ENCODE measurements at regions not wholly inside any gene's neighbourhood (a gene's known extent, or its start where the extent isn't known, plus 50 kb on each side); places are given as distances from the start of the nearest gene placed in this dataset.

DNA sequence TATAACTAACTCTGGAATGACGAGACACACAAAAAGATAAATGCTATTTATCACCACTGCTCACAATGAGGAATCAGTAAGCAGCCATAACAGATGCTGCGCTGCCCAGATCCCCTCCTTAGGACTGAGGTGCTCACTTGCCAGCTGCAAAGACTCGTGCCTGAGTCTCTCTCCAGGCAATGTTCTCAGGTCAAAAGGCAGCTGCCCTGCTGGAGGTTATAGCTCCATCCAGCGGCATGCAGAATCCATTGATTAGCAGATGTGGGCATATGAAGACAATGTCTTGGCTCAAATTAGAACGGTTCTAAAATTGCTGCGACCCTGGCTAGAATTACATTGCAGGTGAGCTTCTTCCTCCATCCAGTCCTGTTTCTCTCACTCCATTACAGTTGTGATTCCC, 328.2 kb upstream of the CHRM3 start:
- no peak for TF ChIP-seq EZH2phosphoT487 (IDR thresholded peaks at IDR 0.05; ENCODE audit: borderline replicate concordance, low read depth, low read length)
- TF ChIP-seq, protein P1, sequence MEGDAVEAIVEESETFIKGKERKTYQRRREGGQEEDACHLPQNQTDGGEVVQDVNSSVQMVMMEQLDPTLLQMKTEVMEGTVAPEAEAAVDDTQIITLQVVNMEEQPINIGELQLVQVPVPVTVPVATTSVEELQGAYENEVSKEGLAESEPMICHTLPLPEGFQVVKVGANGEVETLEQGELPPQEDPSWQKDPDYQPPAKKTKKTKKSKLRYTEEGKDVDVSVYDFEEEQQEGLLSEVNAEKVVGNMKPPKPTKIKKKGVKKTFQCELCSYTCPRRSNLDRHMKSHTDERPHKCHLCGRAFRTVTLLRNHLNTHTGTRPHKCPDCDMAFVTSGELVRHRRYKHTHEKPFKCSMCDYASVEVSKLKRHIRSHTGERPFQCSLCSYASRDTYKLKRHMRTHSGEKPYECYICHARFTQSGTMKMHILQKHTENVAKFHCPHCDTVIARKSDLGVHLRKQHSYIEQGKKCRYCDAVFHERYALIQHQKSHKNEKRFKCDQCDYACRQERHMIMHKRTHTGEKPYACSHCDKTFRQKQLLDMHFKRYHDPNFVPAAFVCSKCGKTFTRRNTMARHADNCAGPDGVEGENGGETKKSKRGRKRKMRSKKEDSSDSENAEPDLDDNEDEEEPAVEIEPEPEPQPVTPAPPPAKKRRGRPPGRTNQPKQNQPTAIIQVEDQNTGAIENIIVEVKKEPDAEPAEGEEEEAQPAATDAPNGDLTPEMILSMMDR (conservative IDR thresholded peaks at IDR 0.05; ENCODE audit: low read length), result no peak
- no peaks in the 10 kb centered on the region for H3K36me3 ChIP-seq (ENCODE audit: insufficient read depth, low read length)
- no peaks in the 10 kb centered on the region for H4K20me1 ChIP-seq (ENCODE audit: insufficient read depth, low read length)
- H3K9me3 ChIP-seq (ENCODE audit: low read length), result no peaks in the 10 kb centered on the region
- no peak overlapping the region for H3K4me2 ChIP-seq (ENCODE audit: low read length)
- H3K4me3 ChIP-seq (ENCODE audit: low read depth, low read length, poor library complexity, severe bottlenecking), result no peak overlapping the region
- no peak overlapping the region for H2AFZ ChIP-seq (ENCODE audit: low read length)
- no peaks in the 10 kb centered on the region for H3K9me2 ChIP-seq (ENCODE audit: insufficient read depth, low read length)
- intact Hi-C loops (cut with micrococcal nuclease; ENCODE audit: unreplicated experiment), result no loop called here
- ChIA-PET POLR2A (no interaction called here), CTCF (ENCODE audit: unreplicated experiment) (no interaction called here)
- H3K4me1 ChIP-seq (ENCODE audit: insufficient read depth, low read length, poor library complexity, severe bottlenecking), result no peaks in the 10 kb centered on the region
- DNase-seq (ENCODE audit: low spot score), result no peak
- no peaks in the 10 kb centered on the region for H3K79me2 ChIP-seq (ENCODE audit: insufficient read depth, low read depth, low read length)
- H3K27ac ChIP-seq (ENCODE audit: low read depth, low read length, poor library complexity, severe bottlenecking), result no peak overlapping the region
- no TSS peak for BruUV-seq (replicated peaks)

DNA sequence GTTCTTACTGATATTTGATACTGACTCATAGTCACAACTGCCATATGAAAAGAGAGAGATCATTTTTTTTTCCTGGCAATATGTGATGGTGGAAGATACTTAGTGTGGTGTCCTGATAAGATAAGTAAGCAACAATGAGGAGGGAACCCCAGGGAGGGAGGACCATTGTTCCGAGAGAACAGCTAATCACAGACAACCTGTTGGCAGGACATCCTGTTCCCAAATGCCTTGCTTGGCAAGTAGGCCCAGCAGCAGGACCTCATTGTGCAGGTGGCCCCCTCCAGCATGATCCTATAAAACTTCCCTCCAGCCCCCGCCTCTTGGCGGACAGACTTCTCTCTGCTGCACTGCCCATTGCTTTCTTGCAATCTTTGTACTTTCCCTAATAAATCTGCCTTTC, 329.4 kb upstream of the CHRM3 start:
- POLR2A ChIA-PET, result no interaction called here
- Histone ChIP-seq H3K4me1 (ENCODE audit: insufficient read depth, low read length, poor library complexity, severe bottlenecking) (no peaks in the 10 kb centered on the region), H3K27ac (ENCODE audit: low read depth, low read length, poor library complexity, severe bottlenecking) (no peak overlapping the region), H3K4me2 (ENCODE audit: low read length) (no peak overlapping the region), H3K4me3 (ENCODE audit: low read depth, low read length, poor library complexity, severe bottlenecking) (no peak overlapping the region), H3K9me3 (ENCODE audit: low read length) (no peaks in the 10 kb centered on the region), H3K79me2 (ENCODE audit: insufficient read depth, low read depth, low read length) (no peaks in the 10 kb centered on the region), H2AFZ (ENCODE audit: low read length) (no peak overlapping the region), H3K36me3 (ENCODE audit: insufficient read depth, low read length) (no peaks in the 10 kb centered on the region), H4K20me1 (ENCODE audit: insufficient read depth, low read length) (no peaks in the 10 kb centered on the region), H3K9me2 (ENCODE audit: insufficient read depth, low read length) (no peaks in the 10 kb centered on the region)
- intact Hi-C loops (cut with micrococcal nuclease; ENCODE audit: unreplicated experiment), result no loop called here
- BruUV-seq (replicated peaks), result no TSS peak
- CTCF ChIA-PET (ENCODE audit: unreplicated experiment), result no interaction called here
- no peak for DNase-seq (ENCODE audit: low spot score)
- TF ChIP-seq, protein P1 (conservative IDR thresholded peaks at IDR 0.05; ENCODE audit: low read length), result no peak
- no peak for TF ChIP-seq EZH2phosphoT487 (IDR thresholded peaks at IDR 0.05; ENCODE audit: borderline replicate concordance, low read depth, low read length)

DNA sequence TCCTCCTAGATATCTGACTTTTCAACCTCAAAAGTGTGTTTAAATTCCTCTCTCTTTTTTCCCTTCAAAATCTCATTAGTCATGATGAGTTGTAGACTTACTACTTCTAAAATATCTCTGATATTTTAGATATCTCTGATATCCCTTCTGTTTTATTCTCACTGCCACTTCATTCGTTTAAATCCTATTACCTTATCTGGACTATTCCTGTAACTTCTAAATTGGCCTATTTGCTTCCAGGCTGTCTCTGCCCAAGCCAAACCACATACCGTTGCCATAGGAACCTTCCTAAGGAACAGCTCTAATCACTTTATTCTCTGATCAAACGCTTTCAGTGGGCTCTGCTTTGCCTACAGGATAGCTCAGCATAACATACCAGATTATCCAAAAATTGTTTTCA, 333.1 kb upstream of the CHRM3 start:
- Histone ChIP-seq H3K4me3 (ENCODE audit: low read depth, low read length, poor library complexity, severe bottlenecking) (no peak overlapping the region), H3K9me3 (ENCODE audit: low read length) (no peaks in the 10 kb centered on the region), H3K36me3 (ENCODE audit: insufficient read depth, low read length) (no peaks in the 10 kb centered on the region), H2AFZ (ENCODE audit: low read length) (no peak overlapping the region), H4K20me1 (ENCODE audit: insufficient read depth, low read length) (no peaks in the 10 kb centered on the region), H3K4me2 (ENCODE audit: low read length) (no peak overlapping the region), H3K79me2 (ENCODE audit: insufficient read depth, low read depth, low read length) (no peaks in the 10 kb centered on the region), H3K9me2 (ENCODE audit: insufficient read depth, low read length) (no peaks in the 10 kb centered on the region), H3K4me1 (ENCODE audit: insufficient read depth, low read length, poor library complexity, severe bottlenecking) (no peaks in the 10 kb centered on the region), H3K27ac (ENCODE audit: low read depth, low read length, poor library complexity, severe bottlenecking) (no peak overlapping the region)
- POLR2A ChIA-PET, result interaction anchor here (1.8 kb wide), 1 partner anchor 9 kb away, joined by 6 read pairs; no protein-coding TSS in a partner anchor
- BruUV-seq (replicated peaks), result no TSS peak
- TF ChIP-seq, protein P1 (conservative IDR thresholded peaks at IDR 0.05; ENCODE audit: low read length), result no peak
- no peak for TF ChIP-seq EZH2phosphoT487 (IDR thresholded peaks at IDR 0.05; ENCODE audit: borderline replicate concordance, low read depth, low read length)
- intact Hi-C loops (cut with micrococcal nuclease; ENCODE audit: unreplicated experiment), result no loop called here
- CTCF ChIA-PET (ENCODE audit: unreplicated experiment), result no interaction called here
- DNase-seq (ENCODE audit: low spot score), result no peak

Data from OCI-LY7 (cell line).